ENCODE measurements at regions not wholly inside any gene's neighbourhood (a gene's known extent, or its start where the extent isn't known, plus 50 kb on each side); places are given as distances from the start of the nearest gene placed in this dataset.
"Not testable (repeated sequence)": the region's sequence is repeated elsewhere in the genome, so short reads cannot be mapped to it uniquely, and the experiment has no call there.

- H3K9me3 ChIP-seq (ENCODE audit: low read length): no peaks in the 10 kb centered on the region
- H3K27me3 ChIP-seq (ENCODE audit: insufficient read depth, low read length): no peaks in the 10 kb centered on the region
- no peaks in the 10 kb centered on the region for H3K36me3 ChIP-seq (ENCODE audit: insufficient read depth, low read length)
- no peak overlapping the region for H3K4me3 ChIP-seq (ENCODE audit: low read length)
- no peak overlapping the region for H2AFZ ChIP-seq (ENCODE audit: low read depth, low read length)
- no peaks in the 10 kb centered on the region for H3K4me1 ChIP-seq (ENCODE audit: insufficient read depth, low read length)
These were observed 182.1 kb upstream of the ITGA1 start for GRCh38 chr5:52605317-52606313.

GRCh38 chr5:52607227-52607824 lies 180.4 kb upstream of the ITGA1 start:
- Histone ChIP-seq H3K4me3 (ENCODE audit: low read length) (no peak overlapping the region), H3K27me3 (ENCODE audit: insufficient read depth, low read length) (no peaks in the 10 kb centered on the region), H3K9me3 (ENCODE audit: low read length) (no peaks in the 10 kb centered on the region)

GRCh38 chr5:52620315-52620714 lies 167.4 kb upstream of the ITGA1 start:
- Histone ChIP-seq H3K4me1 (ENCODE audit: insufficient read depth, low read length) (no peaks in the 10 kb centered on the region), H3K27me3 (ENCODE audit: insufficient read depth, low read length) (no peaks in the 10 kb centered on the region), H3K4me3 (ENCODE audit: low read length) (no peak overlapping the region)

More at GRCh38 chr5:52607227-52607824, 180.4 kb upstream of the ITGA1 start:
- Histone ChIP-seq H3K4me1 (ENCODE audit: insufficient read depth, low read length) (no peaks in the 10 kb centered on the region), H2AFZ (ENCODE audit: low read depth, low read length) (no peak overlapping the region), H3K36me3 (ENCODE audit: insufficient read depth, low read length) (no peaks in the 10 kb centered on the region)

GRCh38 chr5:52623291-52623690 lies 164.4 kb upstream of the ITGA1 start:
- no peaks in the 10 kb centered on the region for H3K36me3 ChIP-seq (ENCODE audit: insufficient read depth, low read length)
- no peak overlapping the region for H3K4me3 ChIP-seq (ENCODE audit: low read length)
- no peaks in the 10 kb centered on the region for H3K9me3 ChIP-seq (ENCODE audit: low read length)
- H3K27me3 ChIP-seq (ENCODE audit: insufficient read depth, low read length): no peaks in the 10 kb centered on the region
- no peaks in the 10 kb centered on the region for H3K4me1 ChIP-seq (ENCODE audit: insufficient read depth, low read length)
- H2AFZ ChIP-seq (ENCODE audit: low read depth, low read length): no peak overlapping the region

More at GRCh38 chr5:52620315-52620714, 167.4 kb upstream of the ITGA1 start:
- Histone ChIP-seq H3K9me3 (ENCODE audit: low read length) (no peaks in the 10 kb centered on the region), H3K36me3 (ENCODE audit: insufficient read depth, low read length) (no peaks in the 10 kb centered on the region), H2AFZ (ENCODE audit: low read depth, low read length) (no peak overlapping the region)

GRCh38 chr5:52624291-52624690 lies 163.4 kb upstream of the ITGA1 start:
- Histone ChIP-seq H3K4me1 (ENCODE audit: insufficient read depth, low read length) (no peaks in the 10 kb centered on the region), H3K36me3 (ENCODE audit: insufficient read depth, low read length) (no peaks in the 10 kb centered on the region), H2AFZ (ENCODE audit: low read depth, low read length) (no peak overlapping the region), H3K9me3 (ENCODE audit: low read length) (no peaks in the 10 kb centered on the region), H3K4me3 (ENCODE audit: low read length) (no peak overlapping the region), H3K27me3 (ENCODE audit: insufficient read depth, low read length) (no peaks in the 10 kb centered on the region)

- Histone ChIP-seq H3K4me3 (ENCODE audit: low read length) (no peak overlapping the region), H3K36me3 (ENCODE audit: insufficient read depth, low read length) (no peaks in the 10 kb centered on the region), H3K9me3 (ENCODE audit: low read length) (no peaks in the 10 kb centered on the region), H3K27me3 (ENCODE audit: insufficient read depth, low read length) (no peaks in the 10 kb centered on the region), H3K4me1 (ENCODE audit: insufficient read depth, low read length) (no peaks in the 10 kb centered on the region), H2AFZ (ENCODE audit: low read depth, low read length) (no peak overlapping the region)
These were observed 161.4 kb upstream of the ITGA1 start for GRCh38 chr5:52626312-52626711.

- H3K27me3 ChIP-seq (ENCODE audit: insufficient read depth, low read length): no peaks in the 10 kb centered on the region
- H3K4me1 ChIP-seq (ENCODE audit: insufficient read depth, low read length): no peaks in the 10 kb centered on the region
- H3K4me3 ChIP-seq (ENCODE audit: low read length): no peak overlapping the region
- no peaks in the 10 kb centered on the region for H3K36me3 ChIP-seq (ENCODE audit: insufficient read depth, low read length)
- H3K9me3 ChIP-seq (ENCODE audit: low read length): no peaks in the 10 kb centered on the region
- no peak overlapping the region for H2AFZ ChIP-seq (ENCODE audit: low read depth, low read length)
These were observed 160.0 kb upstream of the ITGA1 start for GRCh38 chr5:52627740-52628139.

- Histone ChIP-seq H3K4me1 (ENCODE audit: insufficient read depth, low read length) (no peaks in the 10 kb centered on the region), H3K4me3 (ENCODE audit: low read length) (no peak overlapping the region), H2AFZ (ENCODE audit: low read depth, low read length) (no peak overlapping the region), H3K36me3 (ENCODE audit: insufficient read depth, low read length) (no peaks in the 10 kb centered on the region), H3K27me3 (ENCODE audit: insufficient read depth, low read length) (no peaks in the 10 kb centered on the region), H3K9me3 (ENCODE audit: low read length) (no peaks in the 10 kb centered on the region)
These were observed 155.4 kb upstream of the ITGA1 start for GRCh38 chr5:52632281-52632680.

- not testable (repeated sequence) for H2AFZ ChIP-seq (ENCODE audit: low read depth, low read length); H3K36me3 ChIP-seq (ENCODE audit: insufficient read depth, low read length); H3K4me1 ChIP-seq (ENCODE audit: insufficient read depth, low read length); H3K9me3 ChIP-seq (ENCODE audit: low read length); H3K27me3 ChIP-seq (ENCODE audit: insufficient read depth, low read length); H3K4me3 ChIP-seq (ENCODE audit: low read length)
These were observed 153.5 kb upstream of the ITGA1 start for GRCh38 chr5:52634171-52634570.

GRCh38 chr5:52638732-52639131 lies 149.0 kb upstream of the ITGA1 start:
- Histone ChIP-seq H2AFZ (ENCODE audit: low read depth, low read length) (no peak overlapping the region), H3K4me1 (ENCODE audit: insufficient read depth, low read length) (no peaks in the 10 kb centered on the region)

GRCh38 chr5:52648726-52649125 lies 139.0 kb upstream of the ITGA1 start:
- Histone ChIP-seq H3K9me3 (ENCODE audit: low read length) (no peaks in the 10 kb centered on the region), H3K4me1 (ENCODE audit: insufficient read depth, low read length) (no peaks in the 10 kb centered on the region), H2AFZ (ENCODE audit: low read depth, low read length) (no peak overlapping the region), H3K4me3 (ENCODE audit: low read length) (no peak overlapping the region), H3K36me3 (ENCODE audit: insufficient read depth, low read length) (no peaks in the 10 kb centered on the region), H3K27me3 (ENCODE audit: insufficient read depth, low read length) (no peaks in the 10 kb centered on the region)

More at GRCh38 chr5:52638732-52639131, 149.0 kb upstream of the ITGA1 start:
- H3K36me3 ChIP-seq (ENCODE audit: insufficient read depth, low read length): no peaks in the 10 kb centered on the region
- no peaks in the 10 kb centered on the region for H3K27me3 ChIP-seq (ENCODE audit: insufficient read depth, low read length)
- H3K9me3 ChIP-seq (ENCODE audit: low read length): no peaks in the 10 kb centered on the region
- no peak overlapping the region for H3K4me3 ChIP-seq (ENCODE audit: low read length)

- Histone ChIP-seq H3K36me3 (ENCODE audit: insufficient read depth, low read length) (no peaks in the 10 kb centered on the region), H2AFZ (ENCODE audit: low read depth, low read length) (no peak overlapping the region), H3K4me3 (ENCODE audit: low read length) (no peak overlapping the region), H3K27me3 (ENCODE audit: insufficient read depth, low read length) (peaks cover 7% of the 10 kb centered on the region), H3K9me3 (ENCODE audit: low read length) (no peaks in the 10 kb centered on the region), H3K4me1 (ENCODE audit: insufficient read depth, low read length) (no peaks in the 10 kb centered on the region)
These were observed 132.6 kb upstream of the ITGA1 start for GRCh38 chr5:52655163-52655562.

GRCh38 chr5:52656569-52657246 lies 131.0 kb upstream of the ITGA1 start:
- Histone ChIP-seq H3K4me1 (ENCODE audit: insufficient read depth, low read length) (no peaks in the 10 kb centered on the region), H3K36me3 (ENCODE audit: insufficient read depth, low read length) (no peaks in the 10 kb centered on the region), H3K9me3 (ENCODE audit: low read length) (no peaks in the 10 kb centered on the region), H3K27me3 (ENCODE audit: insufficient read depth, low read length) (peaks cover 12% of the 10 kb centered on the region), H3K4me3 (ENCODE audit: low read length) (no peak overlapping the region), H2AFZ (ENCODE audit: low read depth, low read length) (no peak overlapping the region)

All from neuron (in vitro differentiated cells).